Eye (tissue), 1 donor: ENCODE measurements at regions not wholly inside any gene's neighbourhood (a gene's known extent, or its start where the extent isn't known, plus 50 kb on each side); places are given as distances from the start of the nearest gene placed in this dataset.

Experiments
- DNase-seq: peaks from one replicate; pipeline ENCODE4 v3.0.0-alpha.2; 2015

DNA sequence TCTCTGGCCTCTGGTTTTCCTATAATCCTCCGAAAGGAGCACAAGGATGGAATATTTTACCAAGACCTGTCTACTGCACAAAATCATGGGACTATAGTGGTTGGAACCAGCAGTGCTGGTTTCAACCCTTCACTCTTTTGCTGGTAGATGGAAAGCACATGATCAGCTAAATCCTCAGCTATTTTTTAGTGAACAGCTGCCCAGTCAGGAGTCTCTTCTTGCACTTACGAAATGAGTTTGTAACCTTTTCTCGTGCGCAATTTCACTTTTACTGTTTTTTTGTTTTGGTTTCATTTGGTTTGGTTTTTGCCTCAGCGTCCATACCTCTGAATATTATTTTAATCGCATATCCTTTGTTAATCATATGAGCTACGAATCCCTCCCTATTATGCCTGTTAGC lies 418.5 kb upstream of the CPEB2 start:
- DNase-seq, result no peak

DNA sequence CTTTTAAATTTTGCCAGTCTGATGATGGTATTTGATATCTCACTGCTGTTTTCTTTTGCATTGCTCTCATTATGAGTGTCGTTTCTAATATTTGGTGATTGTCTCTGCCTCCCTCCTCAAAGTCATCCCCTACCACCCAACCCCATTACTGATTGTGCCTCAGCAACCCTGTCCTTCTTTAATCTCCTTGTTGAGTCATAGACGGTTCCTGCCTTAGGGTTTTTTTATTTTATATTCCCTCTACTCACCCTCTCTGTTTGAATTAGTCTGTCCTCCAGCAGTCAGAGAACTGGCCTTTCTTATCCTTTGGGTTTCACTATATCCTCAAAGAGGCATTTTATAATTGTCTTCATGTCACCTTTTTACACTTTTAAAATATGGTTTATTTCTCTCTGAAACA lies 409.3 kb upstream of the CPEB2 start:
- no peak for DNase-seq

DNA sequence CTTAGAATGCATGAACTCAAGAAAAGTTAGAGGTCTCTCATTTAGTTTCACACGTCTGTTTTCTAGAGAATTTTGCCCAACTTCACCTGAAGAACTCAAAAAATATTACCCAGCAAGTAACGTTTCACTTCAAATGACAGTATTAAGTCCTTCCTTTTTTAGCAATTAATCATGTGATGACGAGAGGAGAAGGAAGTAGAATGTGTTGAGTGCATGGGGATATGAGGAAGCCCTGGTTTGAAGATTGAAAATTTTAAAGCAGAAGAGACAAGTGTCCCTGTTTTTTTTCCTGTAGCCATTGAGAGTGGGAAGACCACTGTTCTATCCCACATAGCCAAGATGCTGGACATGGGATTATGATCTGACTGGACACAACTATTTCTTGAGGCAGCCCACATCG lies 406.3 kb upstream of the CPEB2 start:
- no peak for DNase-seq

DNA sequence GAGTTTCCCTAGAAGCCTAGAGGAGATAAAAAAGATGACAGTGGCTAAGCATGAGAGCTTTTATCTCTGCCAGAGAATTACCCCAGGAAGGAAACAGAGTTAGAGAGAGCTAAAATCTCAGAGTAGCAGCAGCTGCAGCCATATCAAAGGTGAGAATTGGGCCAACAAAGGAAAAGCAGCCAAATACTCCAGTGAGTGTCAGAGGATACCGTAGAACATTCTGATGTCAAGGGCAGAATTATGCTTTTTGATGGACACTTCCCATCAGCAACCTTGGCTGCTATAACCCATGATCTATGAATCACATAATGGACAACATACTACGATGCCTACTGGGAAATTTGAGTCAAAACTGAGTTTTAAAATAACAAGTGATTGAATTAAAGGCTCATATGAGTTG lies 405.8 kb upstream of the CPEB2 start:
- DNase-seq, result no peak

DNA sequence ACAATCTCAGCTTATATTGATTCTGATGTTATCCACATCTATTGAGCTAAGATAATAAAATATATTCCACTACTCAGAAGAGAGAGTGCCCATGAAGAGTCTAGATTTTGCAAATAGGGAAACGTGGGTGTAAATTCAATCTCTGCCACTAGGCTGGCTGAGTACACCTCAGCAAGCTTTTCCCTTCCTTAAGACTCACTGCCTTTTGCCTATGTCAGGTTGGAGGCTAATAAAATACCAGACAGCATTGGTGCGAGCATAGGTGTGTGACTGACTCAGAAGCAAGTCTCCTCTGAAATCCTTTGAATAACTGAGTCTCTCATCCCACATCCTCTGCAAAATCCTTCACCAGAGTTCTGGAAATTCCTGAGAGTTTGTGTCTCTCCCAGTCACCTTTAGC lies 405.4 kb upstream of the CPEB2 start:
- no peak for DNase-seq

DNA sequence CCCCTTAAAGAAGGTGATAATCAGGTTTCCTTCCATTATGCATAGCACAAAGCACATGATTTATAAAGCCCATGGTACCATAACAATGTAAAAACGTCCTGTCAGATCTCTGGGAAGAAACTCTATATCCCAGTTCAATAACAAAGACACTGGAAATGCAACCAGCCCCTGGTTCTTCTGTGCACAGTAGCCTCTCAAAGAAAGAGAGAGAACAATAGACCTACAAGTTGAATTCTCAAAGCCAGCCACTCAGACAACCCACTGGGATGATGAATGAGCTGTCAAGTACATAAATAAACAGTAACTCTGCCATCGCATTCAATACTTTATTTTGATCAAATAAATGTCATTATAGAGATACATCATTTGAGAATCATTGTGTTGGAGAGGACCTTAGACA lies 400.1 kb upstream of the CPEB2 start:
- no peak for DNase-seq

DNA sequence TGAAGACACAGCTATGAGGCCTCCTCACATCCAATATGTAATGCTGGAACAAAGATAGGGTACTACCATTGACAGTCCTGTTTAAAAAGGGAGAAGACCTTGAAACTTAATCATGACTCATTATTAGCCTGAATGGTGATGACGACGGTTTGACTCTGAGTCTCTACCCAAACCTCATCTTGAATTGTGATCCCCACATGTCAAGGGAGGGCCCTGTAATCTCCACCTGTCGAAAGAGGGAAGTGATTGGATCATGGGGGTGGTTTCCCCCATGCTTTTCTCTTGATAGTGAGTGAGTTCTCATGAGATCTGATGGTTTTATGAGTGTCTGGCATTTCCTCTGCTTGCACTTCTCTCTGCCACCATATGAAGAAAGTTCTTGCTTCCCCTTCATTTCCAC lies 395.3 kb upstream of the CPEB2 start:
- no peak for DNase-seq

DNA sequence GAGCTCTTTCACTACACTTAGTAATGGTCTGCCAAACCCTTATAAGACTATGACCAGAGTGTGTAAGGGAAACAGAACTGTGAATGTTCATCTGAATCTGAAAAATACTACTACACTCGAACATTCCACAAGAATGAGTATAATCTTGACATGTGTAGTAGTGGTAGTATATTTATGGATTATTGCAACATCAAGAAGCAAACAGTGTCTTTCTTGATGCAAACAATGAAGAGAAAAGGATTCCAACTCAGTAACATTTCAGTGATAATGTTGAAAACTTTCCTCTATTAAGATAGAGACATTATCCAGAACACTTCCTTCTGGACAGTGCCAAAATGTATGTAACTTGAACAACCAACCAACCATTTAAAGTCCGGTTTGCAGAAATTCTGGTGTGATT lies 394.7 kb upstream of the CPEB2 start:
- no peak for DNase-seq

DNA sequence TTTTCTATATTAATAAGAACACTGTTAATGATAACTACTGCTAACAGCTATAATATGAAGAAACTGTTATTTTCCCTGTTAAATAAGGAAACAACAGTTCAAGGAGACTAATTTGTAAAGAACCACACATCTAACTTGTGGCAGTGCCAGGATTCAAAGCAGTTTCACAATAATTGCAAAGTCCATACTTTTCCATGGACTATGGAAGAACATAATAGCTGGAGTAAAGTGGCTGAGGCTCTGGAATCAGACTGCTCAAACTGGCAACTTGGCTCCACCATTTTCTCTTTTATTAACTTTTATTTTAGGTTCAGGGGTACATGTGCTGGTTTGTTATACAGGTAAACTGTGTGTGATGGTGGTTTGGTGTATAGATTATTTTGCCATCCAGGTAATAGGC lies 393.7 kb upstream of the CPEB2 start:
- no peak for DNase-seq

DNA sequence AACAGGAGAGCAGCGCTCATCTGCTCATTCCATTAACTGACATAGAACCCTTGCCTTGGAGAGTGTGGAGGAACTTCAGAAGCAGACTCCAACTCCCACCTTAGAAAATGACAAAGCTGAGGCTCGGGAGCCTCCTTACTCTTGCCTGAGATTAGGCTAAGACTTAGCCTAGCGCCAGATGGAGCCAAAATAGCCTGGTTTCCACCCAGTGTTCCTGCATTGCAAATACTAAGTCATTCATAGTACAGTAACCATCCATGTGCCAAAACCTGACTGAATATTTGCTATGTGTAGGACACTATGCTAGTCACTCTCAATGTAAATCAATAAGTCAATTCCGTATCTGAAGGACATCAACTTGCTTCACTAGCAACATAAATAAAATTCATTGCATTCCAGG lies 387.4 kb upstream of the CPEB2 start:
- DNase-seq, result no peak

DNA sequence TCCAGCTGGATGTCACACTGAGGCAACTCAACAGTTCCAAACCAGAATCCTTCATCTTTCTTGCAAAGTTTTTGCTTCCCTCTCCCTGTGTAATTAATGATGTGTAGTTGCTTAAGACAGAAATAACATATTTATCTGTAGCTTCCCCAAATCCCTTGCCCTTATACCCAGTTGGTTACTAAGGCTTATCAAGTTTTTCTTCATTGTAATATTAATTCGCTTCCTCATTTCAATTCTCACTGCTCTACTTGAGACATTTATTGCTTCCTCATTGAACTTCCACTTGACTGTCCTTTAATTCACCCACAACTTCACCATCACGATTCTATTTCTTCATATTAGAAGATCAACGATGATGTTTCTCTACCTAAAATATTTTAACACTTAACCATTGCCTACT lies 386.6 kb upstream of the CPEB2 start:
- no peak for DNase-seq

DNA sequence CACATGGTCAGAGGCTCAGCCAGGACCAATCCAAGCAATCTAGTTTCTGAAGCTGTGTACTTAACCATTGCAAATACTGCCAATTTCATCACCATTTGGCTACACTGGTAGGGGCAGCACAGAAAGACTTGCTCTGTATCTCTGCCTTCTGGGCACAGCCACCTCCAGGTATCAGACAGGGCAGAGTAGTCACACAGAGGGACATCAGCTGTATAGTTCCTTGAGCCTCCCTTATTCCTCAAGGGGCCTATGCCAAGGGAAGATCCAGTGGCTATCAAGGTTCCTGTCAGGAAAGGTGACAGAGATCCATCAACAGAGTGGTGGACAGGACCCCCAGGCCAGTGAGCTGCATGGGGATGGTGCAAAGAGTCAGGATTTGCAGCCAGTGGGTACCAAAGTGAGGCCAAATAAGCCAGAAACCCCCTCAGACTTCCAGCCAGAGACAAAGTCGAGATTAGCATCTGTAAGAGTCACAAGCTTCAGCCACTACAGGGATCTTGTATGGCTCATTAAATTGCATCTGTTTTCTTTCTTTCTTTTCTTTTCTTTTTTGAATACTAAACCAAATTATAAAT lies 381.6 kb upstream of the CPEB2 start:
- DNase-seq, result no peak

DNA sequence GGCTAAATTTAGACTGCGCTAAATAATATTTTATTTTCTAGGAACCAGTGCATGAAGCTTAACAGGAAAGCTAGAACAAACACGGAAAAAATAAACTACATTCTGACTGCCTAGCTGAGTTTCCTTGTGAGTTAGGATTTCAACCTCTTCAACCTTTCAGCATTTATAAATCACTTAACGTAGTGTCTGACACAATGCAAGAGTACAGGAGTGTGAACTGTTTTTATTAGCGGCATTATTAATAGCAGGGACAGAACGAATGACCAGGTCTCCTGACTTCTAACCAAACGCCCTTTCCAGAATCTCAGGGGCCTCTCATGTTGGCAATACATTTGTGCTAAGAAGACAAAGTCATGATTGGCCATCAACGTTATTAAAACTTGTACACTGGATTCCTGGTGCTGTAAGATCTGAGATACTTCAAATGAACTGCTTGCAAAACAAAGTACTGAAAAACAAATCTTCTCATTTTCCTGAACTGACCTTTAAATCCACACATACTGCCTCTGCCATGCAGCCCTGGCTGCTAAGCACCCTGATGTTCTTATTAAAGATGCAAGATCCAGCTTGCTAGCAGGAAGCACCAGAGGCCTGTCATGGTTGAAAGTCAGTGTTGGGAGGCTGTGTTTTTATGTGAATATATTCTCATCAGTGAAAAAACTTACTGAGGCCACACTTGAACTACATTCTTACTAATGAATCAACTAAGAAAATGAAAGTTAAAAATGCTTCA lies 380.4 kb upstream of the CPEB2 start:
- DNase-seq, result no peak

DNA sequence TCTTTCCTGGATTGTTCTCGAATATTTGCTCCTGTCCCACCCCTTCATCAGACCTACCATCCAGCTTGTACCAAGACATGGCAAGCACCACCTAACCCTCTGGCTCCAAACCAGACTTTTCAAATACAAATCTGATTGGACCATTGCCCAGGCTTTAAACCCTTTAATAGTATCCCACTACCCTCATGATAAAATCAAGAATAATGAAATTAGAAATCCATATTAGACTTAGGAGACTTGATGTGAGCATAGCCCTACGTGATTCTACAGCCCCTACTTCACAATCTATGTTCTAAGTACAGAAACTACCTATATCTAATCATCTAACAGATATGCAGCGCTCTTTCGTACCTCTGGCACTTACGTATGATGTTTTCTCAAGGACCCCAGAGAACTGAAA lies 375.2 kb upstream of the CPEB2 start:
- no peak for DNase-seq

DNA sequence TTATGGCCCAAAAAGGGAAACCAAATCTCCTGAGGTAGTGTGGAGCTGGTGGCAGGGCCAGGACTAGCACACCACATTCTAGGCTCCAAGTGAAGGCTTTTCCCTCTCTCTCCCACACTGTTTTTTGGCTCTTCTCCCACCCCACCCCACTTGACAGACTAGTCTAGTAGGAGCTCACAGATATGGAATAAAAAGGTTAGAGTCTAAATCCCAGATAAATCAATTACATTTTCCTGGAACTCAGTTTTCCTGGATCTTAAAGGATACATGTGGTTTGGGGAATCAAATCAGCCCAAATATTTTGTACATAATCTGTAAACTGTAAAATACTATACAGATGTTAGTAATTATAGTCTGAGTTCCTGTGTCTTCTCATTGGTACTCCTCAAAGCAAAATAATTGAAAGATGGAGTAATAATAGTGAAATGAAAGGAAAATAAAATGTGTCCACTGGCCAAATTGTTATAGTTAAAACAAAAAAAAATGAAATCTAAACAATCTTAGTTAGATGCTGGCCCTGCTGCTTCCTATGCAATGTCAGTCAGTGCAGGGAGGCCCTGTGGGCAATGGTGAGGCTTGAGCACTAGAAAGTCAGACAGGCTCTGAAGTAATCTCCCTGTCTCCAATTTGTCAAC lies 370.4 kb upstream of the CPEB2 start:
- DNase-seq, result peak; percentile 57

DNA sequence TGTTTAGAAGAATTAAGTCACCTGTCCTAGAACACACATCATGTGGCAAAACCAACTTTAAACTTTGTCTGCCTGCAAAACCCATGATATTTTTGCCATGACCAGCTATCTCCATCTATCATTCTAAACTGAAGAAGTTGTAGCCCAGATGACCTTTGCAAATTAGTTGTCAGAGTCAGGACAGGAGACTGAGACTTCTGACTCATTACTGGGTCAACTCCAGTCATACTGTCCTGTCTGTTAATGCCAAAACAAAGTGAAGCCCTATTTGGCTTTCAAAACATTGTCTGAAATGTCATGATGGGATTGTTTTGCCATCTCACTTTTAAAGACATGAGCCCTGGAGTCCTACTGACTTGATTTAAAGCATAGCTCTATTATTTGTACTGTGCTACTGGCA lies 365.7 kb upstream of the CPEB2 start:
- no peak for DNase-seq

DNA sequence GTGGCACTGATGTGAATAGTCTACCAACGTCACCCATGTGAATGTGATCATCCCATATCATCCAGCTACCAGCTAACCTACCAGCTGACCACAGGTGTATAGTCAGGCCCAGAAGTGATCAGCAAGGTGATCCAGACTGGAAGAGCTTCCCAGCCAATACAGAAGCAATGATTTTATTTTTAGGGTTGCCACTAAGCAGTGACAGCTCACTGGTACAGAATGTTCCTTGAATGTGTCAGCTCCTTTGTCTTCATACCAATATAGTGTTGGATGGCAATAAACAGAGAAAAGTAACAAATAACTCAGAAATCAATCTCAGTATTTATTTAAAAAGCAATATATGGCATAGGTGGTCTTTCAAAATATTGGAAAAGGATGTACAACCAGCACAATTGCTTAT lies 361.8 kb upstream of the CPEB2 start:
- no peak for DNase-seq

DNA sequence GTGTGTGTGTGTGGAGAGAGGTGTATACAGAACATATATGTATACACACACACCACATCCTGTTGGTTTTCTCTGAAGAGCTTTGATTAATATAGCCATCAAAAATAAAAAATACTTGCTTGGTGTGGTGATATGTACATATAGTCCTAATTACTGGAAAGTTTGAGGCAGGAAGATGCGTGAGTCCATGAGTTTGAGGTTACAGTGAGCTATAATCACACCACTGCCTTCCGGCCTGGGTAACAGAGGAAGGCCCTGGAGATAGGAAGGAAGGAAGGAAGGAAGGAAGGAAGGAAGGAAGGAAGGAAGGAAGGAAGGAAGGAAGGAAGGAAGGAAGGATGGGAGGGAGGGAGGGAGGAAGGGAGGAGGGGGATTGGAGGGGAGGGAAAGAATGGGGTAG lies 360.4 kb upstream of the CPEB2 start:
- DNase-seq, result no peak

DNA sequence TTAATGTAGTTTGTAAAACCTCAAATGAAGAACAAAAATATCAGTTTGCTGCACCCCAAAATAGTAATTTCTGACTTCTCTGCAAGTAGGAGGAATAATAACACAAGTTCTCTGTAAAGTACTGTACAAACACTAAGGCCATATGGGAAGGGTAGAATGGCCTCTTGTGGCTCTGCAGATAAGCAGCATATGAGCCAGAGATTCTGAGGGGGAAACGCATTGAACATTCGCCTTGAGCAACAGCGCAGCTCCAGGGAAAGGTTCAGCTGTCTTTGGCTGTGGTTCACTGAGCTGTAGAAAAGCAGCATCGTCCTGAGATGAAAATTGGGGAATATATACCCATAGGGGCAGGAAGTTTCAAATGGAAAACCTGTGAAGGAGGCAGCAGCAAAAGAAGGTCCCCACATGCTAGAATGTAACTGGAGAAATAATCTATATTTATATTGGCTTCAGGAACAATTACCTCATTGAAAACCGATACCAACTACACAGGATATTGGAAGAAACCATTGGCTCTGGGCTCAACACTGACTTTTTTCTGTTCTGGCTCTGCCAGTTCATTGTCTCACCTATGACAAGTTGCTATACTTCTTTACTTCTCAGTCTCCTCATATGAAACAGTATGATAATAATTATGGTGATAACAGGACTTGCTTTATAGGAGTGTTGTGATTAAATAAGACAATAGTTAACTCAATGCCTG lies 357.6 kb upstream of the CPEB2 start:
- peak; percentile 21 for DNase-seq

DNA sequence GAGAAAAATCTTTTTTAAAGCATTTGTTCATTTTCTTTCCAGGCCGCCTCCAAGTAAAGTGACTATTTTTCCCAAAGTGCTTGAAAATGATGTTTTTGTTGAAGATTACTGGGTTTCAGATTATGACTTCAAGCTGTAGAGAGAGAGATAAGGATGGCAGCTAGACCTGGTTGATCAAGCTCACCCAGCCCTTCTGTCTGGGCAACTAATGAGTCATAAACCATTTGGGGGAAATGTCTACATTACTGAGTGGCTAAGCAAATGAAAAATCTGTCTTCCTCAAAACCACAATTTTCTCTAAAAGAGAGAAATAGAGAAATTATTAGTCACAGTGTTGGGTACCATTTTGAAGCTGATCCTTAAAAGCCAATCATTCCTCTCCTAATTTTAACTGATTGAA lies 355.4 kb upstream of the CPEB2 start:
- no peak for DNase-seq

DNA sequence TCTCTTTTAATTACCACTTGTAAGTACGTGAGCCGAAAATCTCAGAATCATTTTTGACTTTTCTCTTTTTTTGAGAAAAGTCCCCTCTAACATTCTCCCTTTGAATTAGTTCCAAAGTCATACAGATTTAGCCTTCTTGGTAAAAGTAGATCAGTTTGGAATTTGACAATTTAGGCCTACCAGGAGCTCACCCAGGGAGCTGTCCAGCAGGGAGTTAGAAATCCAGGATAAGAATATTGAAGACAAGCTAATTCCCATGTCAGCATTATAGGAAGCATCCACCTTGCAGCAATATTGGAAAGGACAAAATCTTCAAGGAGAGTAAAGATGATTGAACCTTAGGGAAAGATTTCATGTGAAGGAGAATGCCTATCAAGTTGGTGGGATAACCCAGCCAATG lies 352.2 kb upstream of the CPEB2 start:
- no peak for DNase-seq

DNA sequence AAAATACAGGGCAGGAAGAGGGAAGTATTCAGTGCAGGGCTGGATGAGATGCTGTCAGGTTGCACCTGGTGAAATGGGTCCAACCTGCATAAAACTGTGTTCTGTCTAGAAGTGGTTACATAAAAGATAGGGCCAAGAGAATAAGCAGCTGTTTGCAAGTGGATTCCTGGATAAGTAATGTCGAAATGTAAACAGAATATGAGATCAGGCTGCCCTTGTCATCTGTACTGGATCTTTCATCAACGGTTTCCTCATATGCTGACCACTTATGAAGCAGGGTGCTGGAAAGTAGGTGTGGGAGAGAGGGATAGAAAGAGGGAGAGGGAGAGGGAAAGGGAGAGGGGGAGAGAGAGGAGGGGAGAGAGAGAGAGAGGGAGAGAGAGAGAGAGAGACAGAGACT lies 349.8 kb upstream of the CPEB2 start:
- no peak for DNase-seq

DNA sequence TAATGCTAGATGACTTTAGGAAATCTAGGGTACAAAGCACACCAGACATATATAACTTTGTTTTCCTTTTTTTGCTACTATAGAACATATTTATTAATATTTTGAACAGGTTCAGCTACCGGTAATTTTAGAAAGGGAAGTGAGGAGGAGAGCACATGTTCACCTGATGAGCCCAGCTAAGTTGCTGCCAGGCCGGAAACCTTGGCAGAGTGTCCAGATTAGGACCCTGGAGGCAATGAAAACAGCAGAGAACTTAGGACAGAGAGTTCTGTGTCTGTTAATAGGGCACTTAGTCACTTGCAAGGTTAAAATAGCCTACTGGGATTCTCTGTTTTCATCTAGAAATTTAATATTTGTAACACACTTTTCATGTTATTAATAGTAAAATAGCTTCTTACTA lies 348.9 kb upstream of the CPEB2 start:
- DNase-seq, result no peak

DNA sequence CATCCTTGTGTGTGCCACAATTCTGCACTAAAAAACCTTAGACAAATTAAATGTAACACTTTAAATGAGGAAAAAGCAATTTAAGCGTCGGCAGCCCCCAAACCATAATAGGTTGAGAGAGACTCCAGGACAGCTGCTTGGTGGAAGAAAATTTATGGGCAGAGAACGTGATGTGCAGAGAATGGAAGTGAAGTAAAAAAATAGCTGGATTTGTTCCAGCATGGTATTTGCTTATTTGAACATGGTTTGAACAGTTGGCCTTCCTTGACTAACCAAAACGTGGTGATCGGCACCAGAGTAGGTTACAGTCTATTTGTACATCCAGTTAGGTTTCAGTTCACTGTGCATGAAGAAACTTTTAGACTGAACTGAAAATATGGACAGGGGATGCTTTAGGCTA lies 343.0 kb upstream of the CPEB2 start:
- no peak for DNase-seq
